Cardiac fibroblast (primary cell): ENCODE measurements at regions not wholly inside any gene's neighbourhood (a gene's known extent, or its start where the extent isn't known, plus 50 kb on each side); places are given as distances from the start of the nearest gene placed in this dataset.
A peak's percentile ranks its signal among the peaks of the same experiment; 100 is the strongest.

Experiments used
- DNase-seq, 2 donors: peaks; one replicate each; pipeline versions ENCODE4 v3.0.0 to v3.0.0-alpha.2; 2010; ENCODE audit warnings: low read depth in 2 of 2
- H3K4me3 ChIP-seq, 2 donors: replicated peaks in 1 of 2; 1 replicate in 1 of 2; 2 replicates in 1 of 2; pipeline ENCODE4 v1.5.1; 2011; ENCODE audit warnings: low read depth in 2 of 2, low read length in 2 of 2, mild to moderate bottlenecking in 2 of 2, moderate library complexity in 1 of 2
- CTCF ChIP-seq: IDR thresholded peaks from one replicate; pipeline ENCODE4 v1.5.1; 2011; ENCODE audit warnings: low read depth, mild to moderate bottlenecking, low read length, inconsistent platforms

GRCh38 chr6:140045116-140045515 is 670.7 kb upstream of the CITED2 start:
- no peak overlapping the region for H3K4me3 ChIP-seq
- no peak for TF ChIP-seq CTCF

GRCh38 chr6:140044626-140045025 is 670.2 kb upstream of the CITED2 start:
- H3K4me3 ChIP-seq, result no peak overlapping the region
- no peak for DNase-seq
- TF ChIP-seq CTCF, result no peak

More at GRCh38 chr6:140045116-140045515, 670.7 kb upstream of the CITED2 start:
- no peak for DNase-seq

GRCh38 chr6:140043762-140044378 is 669.4 kb upstream of the CITED2 start:
- peak in 1 of 2 donors; percentile 42 for DNase-seq
- no peak for TF ChIP-seq CTCF
- no peak overlapping the region for H3K4me3 ChIP-seq

- peak; percentile 60 to 95 for DNase-seq
- no peak overlapping the region for H3K4me3 ChIP-seq
- TF ChIP-seq CTCF, result no peak
Observed at GRCh38 chr6:140043357-140043756, 668.9 kb upstream of the CITED2 start.

- TF ChIP-seq CTCF, result no peak
- no peak for DNase-seq
- no peak overlapping the region for H3K4me3 ChIP-seq
Observed at GRCh38 chr6:140041571-140042332, 667.3 kb upstream of the CITED2 start.

GRCh38 chr6:140041056-140041455 is 666.6 kb upstream of the CITED2 start:
- no peak for TF ChIP-seq CTCF
- no peak for DNase-seq
- H3K4me3 ChIP-seq, result no peak overlapping the region
